H1 (cell line): ENCODE measurements at regions not wholly inside any gene's neighbourhood (a gene's known extent, or its start where the extent isn't known, plus 50 kb on each side); places are given as distances from the start of the nearest gene placed in this dataset.

Experiments used
- ATF2 ChIP-seq: IDR thresholded peaks from 2 replicates; pipeline ENCODE4 v1.6.1; 2012; ENCODE audit warnings: low read length, inconsistent platforms

GRCh38 chr7:54885285-54885684 lies 126.3 kb upstream of the SEC61G start (continued):
- no peak for TF ChIP-seq ATF2
